ENCODE measurements at regions not wholly inside any gene's neighbourhood (a gene's known extent, or its start where the extent isn't known, plus 50 kb on each side); places are given as distances from the start of the nearest gene placed in this dataset.
A peak's percentile ranks its signal among the peaks of the same experiment; 100 is the strongest.

GRCh38 chr11:12599408-12600143, 74.6 kb upstream of the TEAD1 start (continued):
- TF ChIP-seq GMEB1 (CRISPR knock-in tag; IDR thresholded peaks at IDR 0.05; ENCODE audit: borderline replicate concordance) (peak; percentile 54; the same call in 1 of the 2 replicates), GZF1 (CRISPR knock-in tag; IDR thresholded peaks at IDR 0.05) (no peak), ZNF841 (CRISPR knock-in tag; IDR thresholded peaks at IDR 0.05; ENCODE audit: borderline replicate concordance) (no peak), BCL3 (CRISPR knock-in tag; IDR thresholded peaks at IDR 0.05) (no peak), MTA3 (CRISPR knock-in tag; IDR thresholded peaks at IDR 0.05) (no peak), REL (CRISPR knock-in tag; conservative IDR thresholded peaks at IDR 0.05) (no peak), GRHL1 (CRISPR knock-in tag; conservative IDR thresholded peaks at IDR 0.05) (no peak), TBX2 (CRISPR knock-in tag; IDR thresholded peaks at IDR 0.05; ENCODE audit: borderline replicate concordance) (peak; percentile 80; the same call in 1 of the 2 replicates), NFE2L2 (IDR thresholded peaks at IDR 0.05; ENCODE audit: low read length) (no peak), EP300 (IDR thresholded peaks at IDR 0.05; ENCODE audit: low read depth in 2 of 2, low read length in 2 of 2) (peak in 1 of 2 experiments; percentile 55; a peak in 2 of 4 replicates), EP300 (CRISPR knock-in tag; IDR thresholded peaks at IDR 0.05; ENCODE audit: borderline replicate concordance) (peak; percentile 51; the same call in 1 of the 2 replicates)
- TF ChIP-seq, protein P1, sequence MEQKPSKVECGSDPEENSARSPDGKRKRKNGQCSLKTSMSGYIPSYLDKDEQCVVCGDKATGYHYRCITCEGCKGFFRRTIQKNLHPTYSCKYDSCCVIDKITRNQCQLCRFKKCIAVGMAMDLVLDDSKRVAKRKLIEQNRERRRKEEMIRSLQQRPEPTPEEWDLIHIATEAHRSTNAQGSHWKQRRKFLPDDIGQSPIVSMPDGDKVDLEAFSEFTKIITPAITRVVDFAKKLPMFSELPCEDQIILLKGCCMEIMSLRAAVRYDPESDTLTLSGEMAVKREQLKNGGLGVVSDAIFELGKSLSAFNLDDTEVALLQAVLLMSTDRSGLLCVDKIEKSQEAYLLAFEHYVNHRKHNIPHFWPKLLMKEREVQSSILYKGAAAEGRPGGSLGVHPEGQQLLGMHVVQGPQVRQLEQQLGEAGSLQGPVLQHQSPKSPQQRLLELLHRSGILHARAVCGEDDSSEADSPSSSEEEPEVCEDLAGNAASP (CRISPR knock-in tag; IDR thresholded peaks at IDR 0.05; ENCODE audit: borderline replicate concordance), result peak; percentile 74; the same call in 1 of the 2 replicates
- TF ChIP-seq, protein P2, sequence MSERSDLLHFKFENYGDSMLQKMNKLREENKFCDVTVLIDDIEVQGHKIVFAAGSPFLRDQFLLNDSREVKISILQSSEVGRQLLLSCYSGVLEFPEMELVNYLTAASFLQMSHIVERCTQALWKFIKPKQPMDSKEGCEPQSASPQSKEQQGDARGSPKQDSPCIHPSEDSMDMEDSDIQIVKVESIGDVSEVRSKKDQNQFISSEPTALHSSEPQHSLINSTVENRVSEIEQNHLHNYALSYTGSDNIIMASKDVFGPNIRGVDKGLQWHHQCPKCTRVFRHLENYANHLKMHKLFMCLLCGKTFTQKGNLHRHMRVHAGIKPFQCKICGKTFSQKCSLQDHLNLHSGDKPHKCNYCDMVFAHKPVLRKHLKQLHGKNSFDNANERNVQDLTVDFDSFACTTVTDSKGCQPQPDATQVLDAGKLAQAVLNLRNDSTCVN (CRISPR knock-in tag; IDR thresholded peaks at IDR 0.05; ENCODE audit: borderline replicate concordance), result peak; percentile 16; the same call in 1 of the 2 replicates
- TF ChIP-seq, protein P3, sequence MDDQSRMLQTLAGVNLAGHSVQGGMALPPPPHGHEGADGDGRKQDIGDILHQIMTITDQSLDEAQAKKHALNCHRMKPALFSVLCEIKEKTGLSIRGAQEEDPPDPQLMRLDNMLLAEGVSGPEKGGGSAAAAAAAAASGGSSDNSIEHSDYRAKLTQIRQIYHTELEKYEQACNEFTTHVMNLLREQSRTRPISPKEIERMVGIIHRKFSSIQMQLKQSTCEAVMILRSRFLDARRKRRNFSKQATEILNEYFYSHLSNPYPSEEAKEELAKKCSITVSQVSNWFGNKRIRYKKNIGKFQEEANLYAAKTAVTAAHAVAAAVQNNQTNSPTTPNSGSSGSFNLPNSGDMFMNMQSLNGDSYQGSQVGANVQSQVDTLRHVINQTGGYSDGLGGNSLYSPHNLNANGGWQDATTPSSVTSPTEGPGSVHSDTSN (CRISPR knock-in tag; IDR thresholded peaks at IDR 0.05; ENCODE audit: borderline replicate concordance), result no peak

Measured in HepG2 (cell line).